GM21381 (cell line): ENCODE measurements at regions not wholly inside any gene's neighbourhood (a gene's known extent, or its start where the extent isn't known, plus 50 kb on each side); places are given as distances from the start of the nearest gene placed in this dataset.

ENCODE experiments used
- ATAC-seq: cut with Tn5 transposase; IDR thresholded peaks from one replicate; pipeline ENCODE4 v1.9.1; 2021; ENCODE audit warnings: mild to moderate bottlenecking, moderate library complexity; ENCODE audit not compliant: unreplicated experiment

GRCh38 chr18:39990540-39990939, 1964.5 kb upstream of the PIK3C3 start:
- no peak for ATAC-seq

- ATAC-seq = no peak
Observed at GRCh38 chr18:39976771-39977170, 1978.3 kb upstream of the PIK3C3 start.

GRCh38 chr18:39972521-39972920, 1982.5 kb upstream of the PIK3C3 start:
- ATAC-seq = no peak

- ATAC-seq = no peak
Observed at GRCh38 chr18:39969803-39970494, 1985.1 kb upstream of the PIK3C3 start.

- no peak for ATAC-seq
Observed at GRCh38 chr18:39966275-39966674, 1988.8 kb upstream of the PIK3C3 start.

GRCh38 chr18:39962546-39962945, 1992.5 kb upstream of the PIK3C3 start:
- no peak for ATAC-seq

GRCh38 chr18:39960550-39960949, 1994.5 kb upstream of the PIK3C3 start:
- ATAC-seq = no peak

GRCh38 chr18:39959839-39960238, 1995.2 kb upstream of the PIK3C3 start:
- no peak for ATAC-seq

GRCh38 chr18:39958876-39959275, 1996.2 kb upstream of the PIK3C3 start:
- ATAC-seq = no peak

- ATAC-seq = no peak
Observed at GRCh38 chr18:39952816-39953215, 2002.2 kb upstream of the PIK3C3 start.

- ATAC-seq = no peak
Observed at GRCh38 chr18:39951142-39951720, 2003.8 kb upstream of the PIK3C3 start.

- ATAC-seq = no peak
Observed at GRCh38 chr18:39946623-39947061, 2008.4 kb upstream of the PIK3C3 start.

GRCh38 chr18:39945076-39945475, 2010.0 kb upstream of the PIK3C3 start:
- ATAC-seq = no peak

GRCh38 chr18:39942702-39943101, 2012.3 kb upstream of the PIK3C3 start:
- no peak for ATAC-seq

GRCh38 chr18:39938676-39939608, 2016.1 kb upstream of the PIK3C3 start:
- no peak for ATAC-seq

GRCh38 chr18:39935598-39935997, 2019.4 kb upstream of the PIK3C3 start:
- ATAC-seq = no peak

GRCh38 chr18:39918847-39919246, 2036.2 kb upstream of the PIK3C3 start:
- no peak for ATAC-seq

- no peak for ATAC-seq
Observed at GRCh38 chr18:39913672-39914366, 2041.2 kb upstream of the PIK3C3 start.

- ATAC-seq = no peak
Observed at GRCh38 chr18:39911716-39912115, 2043.3 kb upstream of the PIK3C3 start.

- ATAC-seq = no peak
Observed at GRCh38 chr18:39909706-39910105, 2045.3 kb upstream of the PIK3C3 start.

- ATAC-seq = no peak
Observed at GRCh38 chr18:39886136-39886535, 2068.9 kb upstream of the PIK3C3 start.
